Parathyroid adenoma (tissue), 2 donors: ENCODE measurements at regions not wholly inside any gene's neighbourhood (a gene's known extent, or its start where the extent isn't known, plus 50 kb on each side); places are given as distances from the start of the nearest gene placed in this dataset.

Experiments
- H2AFZ ChIP-seq: fragments of 300-600 bp; sonication (generic); one replicate; pipeline ENCODE4 v1.7.0; 2017; ENCODE audit warnings: antibody characterized with exemption, mild to moderate bottlenecking
- H3K27ac ChIP-seq: fragments of 300-600 bp; sonication (generic); one replicate; pipeline ENCODE4 v1.7.0; 2017
- H3K27me3 ChIP-seq: fragments of 300-600 bp; sonication (generic); one replicate; pipeline ENCODE4 v1.7.0; 2017; ENCODE audit warnings: low read length; ENCODE audit not compliant: control insufficient read depth, insufficient read depth
- H3K36me3 ChIP-seq: fragments of 300-600 bp; sonication (generic); one replicate; pipeline ENCODE4 v1.7.0; 2017; ENCODE audit warnings: low read length; ENCODE audit not compliant: control insufficient read depth, insufficient read depth
- H3K4me1 ChIP-seq: fragments of 300-600 bp; sonication (generic); one replicate; pipeline ENCODE4 v1.7.0; 2017; ENCODE audit warnings: control low read depth
- H3K4me2 ChIP-seq: fragments of 300-600 bp; sonication (generic); one replicate; pipeline ENCODE4 v1.7.0; 2017; ENCODE audit warnings: low read length
- H3K4me3 ChIP-seq: fragments of 300-600 bp; sonication (generic); one replicate; pipeline ENCODE4 v1.7.0; 2017; ENCODE audit warnings: low read depth, low read length
- H3K79me2 ChIP-seq: fragments of 300-600 bp; sonication (generic); one replicate; pipeline ENCODE4 v1.7.0; 2017; ENCODE audit warnings: control low read depth
- H3K9ac ChIP-seq: fragments of 300-600 bp; sonication (generic); one replicate; pipeline ENCODE4 v1.7.0; 2017; ENCODE audit warnings: mild to moderate bottlenecking
- H3K9me3 ChIP-seq: fragments of 300-600 bp; sonication (generic); one replicate; pipeline ENCODE4 v1.7.0; 2017; ENCODE audit warnings: low read length; ENCODE audit not compliant: control insufficient read depth
- TF ChIP-seq, protein P1 (sequence below): fragments of 300-600 bp; sonication (generic); IDR thresholded peaks from one replicate; pipeline ENCODE4 v1.7.0; 2017; ENCODE audit warnings: antibody characterized with exemption, mild to moderate bottlenecking
- donor health status: primary hyperparathyroidism.

GRCh38 chr5:97266076-97266475, 83.0 kb upstream of the RIOK2 start:
- H3K4me2 ChIP-seq, result no peak overlapping the region
- no peaks in the 10 kb centered on the region for H3K4me1 ChIP-seq
- H3K27me3 ChIP-seq, result no peaks in the 10 kb centered on the region
- H3K9me3 ChIP-seq, result peaks cover 4% of the 10 kb centered on the region
- H3K27ac ChIP-seq, result no peak overlapping the region
- no peak overlapping the region for H3K4me3 ChIP-seq
- H2AFZ ChIP-seq, result no peak overlapping the region
- H3K9ac ChIP-seq, result no peak overlapping the region
- no peaks in the 10 kb centered on the region for H3K79me2 ChIP-seq
- no peaks in the 10 kb centered on the region for H3K36me3 ChIP-seq
- TF ChIP-seq, protein P1, sequence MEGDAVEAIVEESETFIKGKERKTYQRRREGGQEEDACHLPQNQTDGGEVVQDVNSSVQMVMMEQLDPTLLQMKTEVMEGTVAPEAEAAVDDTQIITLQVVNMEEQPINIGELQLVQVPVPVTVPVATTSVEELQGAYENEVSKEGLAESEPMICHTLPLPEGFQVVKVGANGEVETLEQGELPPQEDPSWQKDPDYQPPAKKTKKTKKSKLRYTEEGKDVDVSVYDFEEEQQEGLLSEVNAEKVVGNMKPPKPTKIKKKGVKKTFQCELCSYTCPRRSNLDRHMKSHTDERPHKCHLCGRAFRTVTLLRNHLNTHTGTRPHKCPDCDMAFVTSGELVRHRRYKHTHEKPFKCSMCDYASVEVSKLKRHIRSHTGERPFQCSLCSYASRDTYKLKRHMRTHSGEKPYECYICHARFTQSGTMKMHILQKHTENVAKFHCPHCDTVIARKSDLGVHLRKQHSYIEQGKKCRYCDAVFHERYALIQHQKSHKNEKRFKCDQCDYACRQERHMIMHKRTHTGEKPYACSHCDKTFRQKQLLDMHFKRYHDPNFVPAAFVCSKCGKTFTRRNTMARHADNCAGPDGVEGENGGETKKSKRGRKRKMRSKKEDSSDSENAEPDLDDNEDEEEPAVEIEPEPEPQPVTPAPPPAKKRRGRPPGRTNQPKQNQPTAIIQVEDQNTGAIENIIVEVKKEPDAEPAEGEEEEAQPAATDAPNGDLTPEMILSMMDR, result no peak

DNA sequence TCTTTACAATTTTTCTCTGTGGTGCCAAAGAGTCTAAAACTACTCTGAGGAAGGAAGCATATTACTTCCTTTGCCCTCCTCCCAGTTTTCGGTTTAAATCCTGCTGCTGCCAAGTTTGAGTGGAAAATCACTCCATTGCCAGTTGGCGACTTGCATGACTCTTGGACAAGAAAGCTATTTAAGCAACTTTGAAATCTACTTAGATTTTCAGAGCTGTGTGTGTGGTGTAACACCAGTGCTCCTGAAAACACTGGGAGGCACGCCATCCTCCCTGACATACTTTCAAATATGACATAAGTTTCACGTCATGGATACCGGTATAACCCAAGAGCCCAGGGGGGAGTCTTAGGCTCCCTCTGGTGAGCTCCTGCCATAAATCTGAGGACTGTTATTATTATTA, 83.5 kb upstream of the RIOK2 start:
- Histone ChIP-seq H3K36me3 (no peaks in the 10 kb centered on the region), H3K27me3 (no peaks in the 10 kb centered on the region), H3K4me1 (no peaks in the 10 kb centered on the region), H3K79me2 (no peaks in the 10 kb centered on the region), H3K4me2 (no peak overlapping the region), H2AFZ (no peak overlapping the region), H3K9me3 (peaks cover 4% of the 10 kb centered on the region), H3K27ac (no peak overlapping the region), H3K9ac (no peak overlapping the region), H3K4me3 (no peak overlapping the region)
- TF ChIP-seq, protein P1, result no peak

GRCh38 chr5:97267767-97268166, 84.7 kb upstream of the RIOK2 start:
- no peaks in the 10 kb centered on the region for H3K79me2 ChIP-seq
- TF ChIP-seq, protein P1, result no peak
- H3K4me3 ChIP-seq, result no peak overlapping the region
- H3K36me3 ChIP-seq, result no peaks in the 10 kb centered on the region
- H3K4me2 ChIP-seq, result no peak overlapping the region
- H3K9me3 ChIP-seq, result peaks cover 4% of the 10 kb centered on the region
- H3K27me3 ChIP-seq, result no peaks in the 10 kb centered on the region
- no peak overlapping the region for H2AFZ ChIP-seq
- H3K27ac ChIP-seq, result no peak overlapping the region
- H3K9ac ChIP-seq, result no peak overlapping the region
- no peaks in the 10 kb centered on the region for H3K4me1 ChIP-seq

GRCh38 chr5:97276474-97277120, 93.5 kb upstream of the RIOK2 start:
- TF ChIP-seq, protein P1, result no peak
- no peaks in the 10 kb centered on the region for H3K27me3 ChIP-seq

GRCh38 chr5:97281257-97281656, 98.2 kb upstream of the RIOK2 start:
- no peak overlapping the region for H3K4me2 ChIP-seq
- no peaks in the 10 kb centered on the region for H3K4me1 ChIP-seq
- TF ChIP-seq, protein P1, result no peak
- no peaks in the 10 kb centered on the region for H3K36me3 ChIP-seq
- no peak overlapping the region for H2AFZ ChIP-seq
- no peaks in the 10 kb centered on the region for H3K27me3 ChIP-seq
- H3K9ac ChIP-seq, result no peak overlapping the region
- no peak overlapping the region for H3K27ac ChIP-seq
- no peaks in the 10 kb centered on the region for H3K79me2 ChIP-seq
- H3K9me3 ChIP-seq, result peaks cover 4% of the 10 kb centered on the region
- H3K4me3 ChIP-seq, result no peak overlapping the region

More at GRCh38 chr5:97276474-97277120, 93.5 kb upstream of the RIOK2 start:
- H3K4me2 ChIP-seq, result no peak overlapping the region
- H2AFZ ChIP-seq, result no peak overlapping the region
- no peak overlapping the region for H3K9ac ChIP-seq
- no peak overlapping the region for H3K27ac ChIP-seq
- no peak overlapping the region for H3K4me3 ChIP-seq
- no peaks in the 10 kb centered on the region for H3K79me2 ChIP-seq
- H3K36me3 ChIP-seq, result no peaks in the 10 kb centered on the region
- H3K9me3 ChIP-seq, result no peaks in the 10 kb centered on the region
- H3K4me1 ChIP-seq, result no peaks in the 10 kb centered on the region
